HEK293T (cell line): ENCODE measurements at regions not wholly inside any gene's neighbourhood (a gene's known extent, or its start where the extent isn't known, plus 50 kb on each side); places are given as distances from the start of the nearest gene placed in this dataset.

ENCODE experiments used
- ARNT ChIP-seq: fragments of 450-650 bp; IDR thresholded peaks from 2 replicates; pipeline ENCODE4 v1.6.1; 2017; ENCODE audit warnings: mild to moderate bottlenecking
- BHLHE40 ChIP-seq: fragments of 450-650 bp; IDR thresholded peaks from 2 replicates; pipeline ENCODE4 v1.6.1; 2016; ENCODE audit warnings: mild to moderate bottlenecking, moderate library complexity, borderline replicate concordance
- CTBP1 ChIP-seq: fragments of 450-650 bp; IDR thresholded peaks from 2 replicates; pipeline ENCODE4 v1.6.1; 2016; ENCODE audit warnings: borderline replicate concordance
- FOXA1 ChIP-seq: fragments of 450-650 bp; IDR thresholded peaks from 2 replicates; pipeline ENCODE4 v1.6.1; 2016; ENCODE audit warnings: mild to moderate bottlenecking
- FOXK2 ChIP-seq: fragments of 450-650 bp; IDR thresholded peaks from 2 replicates; pipeline ENCODE4 v1.6.1; 2016; ENCODE audit warnings: mild to moderate bottlenecking
- FOXM1 ChIP-seq: fragments of 450-650 bp; IDR thresholded peaks from 2 replicates; pipeline ENCODE4 v1.6.1; 2017; ENCODE audit warnings: mild to moderate bottlenecking, borderline replicate concordance
- HDGF ChIP-seq: fragments of 450-650 bp; IDR thresholded peaks from 2 replicates; pipeline ENCODE4 v1.6.1; 2017; ENCODE audit warnings: antibody characterized with exemption, borderline replicate concordance
- L3MBTL2 ChIP-seq: fragments of 450-650 bp; conservative IDR thresholded peaks from 2 replicates; pipeline ENCODE4 v1.6.1; 2016; ENCODE audit warnings: mild to moderate bottlenecking
- LEF1 ChIP-seq: fragments of 450-650 bp; IDR thresholded peaks from 2 replicates; pipeline ENCODE4 v1.6.1; 2017; ENCODE audit warnings: mild to moderate bottlenecking, borderline replicate concordance
- PKNOX1 ChIP-seq: fragments of 450-650 bp; IDR thresholded peaks from 2 replicates; pipeline ENCODE4 v1.6.1; 2016
- SP1 ChIP-seq: fragments of 450-650 bp; IDR thresholded peaks from 2 replicates; pipeline ENCODE4 v1.6.1; 2017
- SUZ12 ChIP-seq: fragments of 450-650 bp; IDR thresholded peaks from 2 replicates; pipeline ENCODE4 v1.6.1; 2016; ENCODE audit warnings: mild to moderate bottlenecking
- TARDBP ChIP-seq: fragments of 450-650 bp; IDR thresholded peaks from 2 replicates; pipeline ENCODE4 v1.6.1; 2016
- ZNF384 ChIP-seq: fragments of 450-650 bp; IDR thresholded peaks from 2 replicates; pipeline ENCODE4 v1.6.1; 2016

- TF ChIP-seq SP1 (no peak), L3MBTL2 (no peak), BHLHE40 (no peak), HDGF (no peak), TARDBP (no peak), PKNOX1 (no peak), SUZ12 (no peak), FOXA1 (no peak), FOXM1 (no peak), LEF1 (no peak), FOXK2 (no peak), ARNT (no peak), CTBP1 (no peak), ZNF384 (no peak)
Observed at GRCh38 chr1:188343914-188344313, 1515.2 kb downstream of the PLA2G4A start.
